Liver (tissue), 3 donors: ENCODE measurements at regions not wholly inside any gene's neighbourhood (a gene's known extent, or its start where the extent isn't known, plus 50 kb on each side); places are given as distances from the start of the nearest gene placed in this dataset.

Experiments
- JUND ChIP-seq, 2 donors: IDR thresholded peaks; 2 replicates each; pipeline ENCODE4 v1.6.1; 2016; ENCODE audit warnings: antibody characterized with exemption in 2 of 2
- NR2F2 ChIP-seq: IDR thresholded peaks from 2 replicates; pipeline ENCODE4 v1.6.1; 2016; ENCODE audit warnings: antibody characterized with exemption
- RAD21 ChIP-seq, 2 donors: IDR thresholded peaks; 2 replicates each; pipeline ENCODE4 v1.6.1; 2016; ENCODE audit warnings: antibody characterized with exemption in 2 of 2, mild to moderate bottlenecking in 2 of 2
- RXRA ChIP-seq, 2 donors: IDR thresholded peaks; 2 replicates each; pipeline ENCODE4 v1.6.1; 2017 to 2018; ENCODE audit warnings: antibody characterized with exemption in 2 of 2, mild to moderate bottlenecking in 1 of 2
- SP1 ChIP-seq: IDR thresholded peaks from 2 replicates; pipeline ENCODE4 v1.6.1; 2018; ENCODE audit warnings: antibody characterized with exemption, mild to moderate bottlenecking
- YY1 ChIP-seq: IDR thresholded peaks from 2 replicates; pipeline ENCODE4 v1.6.1; 2016; ENCODE audit warnings: antibody characterized with exemption, mild to moderate bottlenecking
- TF ChIP-seq, protein P1 (sequence below): fragments of 150-350 bp; IDR thresholded peaks from 2 replicates; pipeline ENCODE4 v1.5.1; 2017; ENCODE audit warnings: improper control_type of control experiment, low read depth, low read length; ENCODE audit not compliant: missing input control
- TF ChIP-seq, protein P2 (sequence below): IDR thresholded peaks from 2 replicates; pipeline ENCODE4 v1.6.1; 2016; ENCODE audit warnings: antibody characterized with exemption, mild to moderate bottlenecking
- TF ChIP-seq, protein P3 (sequence below): IDR thresholded peaks from 2 replicates; pipeline ENCODE4 v1.6.1; 2016; ENCODE audit warnings: antibody characterized with exemption
- TF ChIP-seq, protein P4 (sequence below): IDR thresholded peaks from 2 replicates; pipeline ENCODE4 v1.6.1; 2016; ENCODE audit warnings: antibody characterized with exemption
- donor health status: healthy.
- donor health status: healthy.

DNA sequence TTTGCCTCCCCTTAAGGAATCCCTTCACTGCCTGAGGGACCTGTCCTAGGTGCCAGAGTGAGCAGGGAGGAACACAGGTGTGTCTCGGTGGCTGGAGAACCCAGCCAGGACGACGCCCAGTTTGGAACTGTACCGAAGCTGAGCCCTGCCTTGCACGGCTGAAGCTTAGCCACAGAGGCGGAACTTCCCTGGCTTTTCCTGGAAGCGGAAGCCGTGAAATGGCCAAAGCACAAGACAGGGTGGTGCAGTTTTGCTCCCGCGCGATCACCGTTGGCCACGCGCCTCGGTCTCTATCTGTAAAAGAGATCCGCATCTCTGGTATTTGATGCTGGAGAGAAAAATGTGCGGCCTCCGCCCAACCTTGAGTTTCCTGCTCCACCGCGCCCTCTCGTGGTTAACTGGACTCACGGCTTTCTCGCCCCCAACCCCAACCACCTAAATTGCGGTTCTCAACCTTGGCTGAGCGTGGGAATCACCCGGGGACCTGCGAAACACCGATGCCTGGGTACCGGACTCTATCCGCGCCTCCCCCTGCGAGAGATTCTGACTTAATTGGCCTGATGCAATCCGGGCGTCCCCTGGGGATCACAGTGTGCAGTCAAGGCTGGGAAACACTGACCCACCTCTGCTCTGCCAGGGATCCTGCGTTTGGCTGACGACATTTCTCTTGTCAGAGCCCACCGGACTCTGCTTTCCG, 70.7 kb upstream of the ABHD2 start:
- TF ChIP-seq, protein P1, sequence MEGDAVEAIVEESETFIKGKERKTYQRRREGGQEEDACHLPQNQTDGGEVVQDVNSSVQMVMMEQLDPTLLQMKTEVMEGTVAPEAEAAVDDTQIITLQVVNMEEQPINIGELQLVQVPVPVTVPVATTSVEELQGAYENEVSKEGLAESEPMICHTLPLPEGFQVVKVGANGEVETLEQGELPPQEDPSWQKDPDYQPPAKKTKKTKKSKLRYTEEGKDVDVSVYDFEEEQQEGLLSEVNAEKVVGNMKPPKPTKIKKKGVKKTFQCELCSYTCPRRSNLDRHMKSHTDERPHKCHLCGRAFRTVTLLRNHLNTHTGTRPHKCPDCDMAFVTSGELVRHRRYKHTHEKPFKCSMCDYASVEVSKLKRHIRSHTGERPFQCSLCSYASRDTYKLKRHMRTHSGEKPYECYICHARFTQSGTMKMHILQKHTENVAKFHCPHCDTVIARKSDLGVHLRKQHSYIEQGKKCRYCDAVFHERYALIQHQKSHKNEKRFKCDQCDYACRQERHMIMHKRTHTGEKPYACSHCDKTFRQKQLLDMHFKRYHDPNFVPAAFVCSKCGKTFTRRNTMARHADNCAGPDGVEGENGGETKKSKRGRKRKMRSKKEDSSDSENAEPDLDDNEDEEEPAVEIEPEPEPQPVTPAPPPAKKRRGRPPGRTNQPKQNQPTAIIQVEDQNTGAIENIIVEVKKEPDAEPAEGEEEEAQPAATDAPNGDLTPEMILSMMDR = peak; percentile 68
- no peak for TF ChIP-seq SP1
- TF ChIP-seq RAD21 (IDR thresholded peaks at IDR 0.05) = peak; percentile 73 to 83
- TF ChIP-seq, protein P2, sequence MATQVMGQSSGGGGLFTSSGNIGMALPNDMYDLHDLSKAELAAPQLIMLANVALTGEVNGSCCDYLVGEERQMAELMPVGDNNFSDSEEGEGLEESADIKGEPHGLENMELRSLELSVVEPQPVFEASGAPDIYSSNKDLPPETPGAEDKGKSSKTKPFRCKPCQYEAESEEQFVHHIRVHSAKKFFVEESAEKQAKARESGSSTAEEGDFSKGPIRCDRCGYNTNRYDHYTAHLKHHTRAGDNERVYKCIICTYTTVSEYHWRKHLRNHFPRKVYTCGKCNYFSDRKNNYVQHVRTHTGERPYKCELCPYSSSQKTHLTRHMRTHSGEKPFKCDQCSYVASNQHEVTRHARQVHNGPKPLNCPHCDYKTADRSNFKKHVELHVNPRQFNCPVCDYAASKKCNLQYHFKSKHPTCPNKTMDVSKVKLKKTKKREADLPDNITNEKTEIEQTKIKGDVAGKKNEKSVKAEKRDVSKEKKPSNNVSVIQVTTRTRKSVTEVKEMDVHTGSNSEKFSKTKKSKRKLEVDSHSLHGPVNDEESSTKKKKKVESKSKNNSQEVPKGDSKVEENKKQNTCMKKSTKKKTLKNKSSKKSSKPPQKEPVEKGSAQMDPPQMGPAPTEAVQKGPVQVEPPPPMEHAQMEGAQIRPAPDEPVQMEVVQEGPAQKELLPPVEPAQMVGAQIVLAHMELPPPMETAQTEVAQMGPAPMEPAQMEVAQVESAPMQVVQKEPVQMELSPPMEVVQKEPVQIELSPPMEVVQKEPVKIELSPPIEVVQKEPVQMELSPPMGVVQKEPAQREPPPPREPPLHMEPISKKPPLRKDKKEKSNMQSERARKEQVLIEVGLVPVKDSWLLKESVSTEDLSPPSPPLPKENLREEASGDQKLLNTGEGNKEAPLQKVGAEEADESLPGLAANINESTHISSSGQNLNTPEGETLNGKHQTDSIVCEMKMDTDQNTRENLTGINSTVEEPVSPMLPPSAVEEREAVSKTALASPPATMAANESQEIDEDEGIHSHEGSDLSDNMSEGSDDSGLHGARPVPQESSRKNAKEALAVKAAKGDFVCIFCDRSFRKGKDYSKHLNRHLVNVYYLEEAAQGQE = no peak
- TF ChIP-seq RXRA (IDR thresholded peaks at IDR 0.05) = no peak
- TF ChIP-seq, protein P3, sequence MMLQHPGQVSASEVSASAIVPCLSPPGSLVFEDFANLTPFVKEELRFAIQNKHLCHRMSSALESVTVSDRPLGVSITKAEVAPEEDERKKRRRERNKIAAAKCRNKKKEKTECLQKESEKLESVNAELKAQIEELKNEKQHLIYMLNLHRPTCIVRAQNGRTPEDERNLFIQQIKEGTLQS = no peak
- TF ChIP-seq, protein P4, sequence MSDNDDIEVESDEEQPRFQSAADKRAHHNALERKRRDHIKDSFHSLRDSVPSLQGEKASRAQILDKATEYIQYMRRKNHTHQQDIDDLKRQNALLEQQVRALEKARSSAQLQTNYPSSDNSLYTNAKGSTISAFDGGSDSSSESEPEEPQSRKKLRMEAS = no peak
- no peak for TF ChIP-seq JUND (IDR thresholded peaks at IDR 0.05)
- no peak for TF ChIP-seq NR2F2
- TF ChIP-seq YY1 = no peak
